Osteocyte (in vitro differentiated cells): ENCODE measurements at regions not wholly inside any gene's neighbourhood (a gene's known extent, or its start where the extent isn't known, plus 50 kb on each side); places are given as distances from the start of the nearest gene placed in this dataset.
"Not testable (repeated sequence)": the region's sequence is repeated elsewhere in the genome, so short reads cannot be mapped to it uniquely, and the experiment has no call there.

Source experiments
- DNase-seq: peaks from one replicate; pipeline ENCODE4 v3.0.0; 2021; ENCODE audit warnings: mixed read lengths; ENCODE audit not compliant: unreplicated experiment; ENCODE audit errors: extremely low spot score
- H3K27ac Mint-ChIP-seq: one replicate; pipeline ENCODE4 v1.8.0; 2021; ENCODE audit warnings: mild to moderate bottlenecking, mixed read lengths; ENCODE audit not compliant: unreplicated experiment
- H3K27me3 Mint-ChIP-seq: one replicate; pipeline ENCODE4 v1.8.0; 2021; ENCODE audit warnings: mixed read lengths; ENCODE audit not compliant: unreplicated experiment
- H3K36me3 Mint-ChIP-seq: one replicate; pipeline ENCODE4 v1.8.0; 2021; ENCODE audit warnings: mixed read lengths; ENCODE audit not compliant: unreplicated experiment
- H3K4me1 Mint-ChIP-seq: one replicate; pipeline ENCODE4 v1.8.0; 2021; ENCODE audit warnings: mixed read lengths; ENCODE audit not compliant: unreplicated experiment
- H3K4me3 Mint-ChIP-seq: one replicate; pipeline ENCODE4 v1.8.0; 2021; ENCODE audit warnings: mild to moderate bottlenecking, moderate library complexity, mixed read lengths; ENCODE audit not compliant: unreplicated experiment
- H3K9me3 Mint-ChIP-seq: one replicate; pipeline ENCODE4 v1.8.0; 2021; ENCODE audit warnings: mixed read lengths; ENCODE audit not compliant: unreplicated experiment
- CTCF ChIP-seq: fragments of 200-600 bp; sonication (generic); IDR thresholded peaks from 2 replicates; pipeline ENCODE4 v1.5.0; 2021; ENCODE audit warnings: antibody characterized with exemption, mild to moderate bottlenecking, moderate library complexity

- Mint-ChIP-seq H3K27ac (no peak overlapping the region), H3K9me3 (no peaks in the 10 kb centered on the region), H3K27me3 (peaks cover 22% of the 10 kb centered on the region), H3K4me1 (no peaks in the 10 kb centered on the region), H3K36me3 (no peaks in the 10 kb centered on the region), H3K4me3 (no peak overlapping the region)
- DNase-seq = no peak
- TF ChIP-seq CTCF = no peak
Measured at GRCh38 chr3:194956697-194957396, 271.2 kb downstream of the FAM43A start.

- no peaks in the 10 kb centered on the region for H3K36me3 Mint-ChIP-seq
- DNase-seq = no peak
- no peak for TF ChIP-seq CTCF
- H3K27ac Mint-ChIP-seq = no peak overlapping the region
- no peaks in the 10 kb centered on the region for H3K9me3 Mint-ChIP-seq
- H3K4me3 Mint-ChIP-seq = no peak overlapping the region
- peaks cover 21% of the 10 kb centered on the region for H3K27me3 Mint-ChIP-seq
- H3K4me1 Mint-ChIP-seq = no peaks in the 10 kb centered on the region
Measured at GRCh38 chr3:194957743-194958240, 272.1 kb downstream of the FAM43A start.

- peak; percentile 59 for DNase-seq
- H3K27ac Mint-ChIP-seq = no peak overlapping the region
Measured at GRCh38 chr3:194959217-194959616, 273.5 kb downstream of the FAM43A start.

GRCh38 chr3:194959666-194960065 lies 274.0 kb downstream of the FAM43A start:
- H3K9me3 Mint-ChIP-seq, H3K36me3 Mint-ChIP-seq, H3K27ac Mint-ChIP-seq, DNase-seq, H3K4me3 Mint-ChIP-seq, H3K4me1 Mint-ChIP-seq: not testable (repeated sequence)
- peaks cover 15% of the 10 kb centered on the region for H3K27me3 Mint-ChIP-seq

More at GRCh38 chr3:194959217-194959616, 273.5 kb downstream of the FAM43A start:
- TF ChIP-seq CTCF = no peak
- Mint-ChIP-seq H3K9me3 (no peaks in the 10 kb centered on the region), H3K36me3 (no peaks in the 10 kb centered on the region), H3K27me3 (peaks cover 15% of the 10 kb centered on the region), H3K4me1 (no peaks in the 10 kb centered on the region), H3K4me3 (no peak overlapping the region)

GRCh38 chr3:194960446-194961032 lies 274.9 kb downstream of the FAM43A start:
- TF ChIP-seq CTCF = no peak
- Mint-ChIP-seq H3K27ac (no peak overlapping the region), H3K4me1 (no peaks in the 10 kb centered on the region), H3K4me3 (no peak overlapping the region), H3K36me3 (no peaks in the 10 kb centered on the region), H3K9me3 (no peaks in the 10 kb centered on the region), H3K27me3 (peaks cover 16% of the 10 kb centered on the region)
- DNase-seq = peak; percentile 48
